ENCODE measurements at regions not wholly inside any gene's neighbourhood (a gene's known extent, or its start where the extent isn't known, plus 50 kb on each side); places are given as distances from the start of the nearest gene placed in this dataset.

- TF ChIP-seq POLR2A (IDR thresholded peaks at IDR 0.05; ENCODE audit: low read depth, low read length), result no peak
- no peak for TF ChIP-seq POLR2AphosphoS5 (IDR thresholded peaks at IDR 0.05; ENCODE audit: low read depth, low read length)
- TF ChIP-seq SPI1 (IDR thresholded peaks at IDR 0.05; ENCODE audit: low read depth, low read length), result no peak
- no peak for TF ChIP-seq TAF1 (IDR thresholded peaks at IDR 0.05; ENCODE audit: low read depth, low read length)
- TF ChIP-seq POU2F2 (IDR thresholded peaks at IDR 0.05; ENCODE audit: low read depth, low read length), result no peak
These were observed 419.8 kb upstream of the LRRC4C start for GRCh38 chr11:41879214-41879613.

All from GM12891 (cell line).